Activated naive CD4-positive, alpha-beta T cell treated with anti-CD3 and anti-CD28 coated beads, Interleukin-2, amount 50 U/mL, for 24 hours (primary cell): ENCODE measurements at regions not wholly inside any gene's neighbourhood (a gene's known extent, or its start where the extent isn't known, plus 50 kb on each side); places are given as distances from the start of the nearest gene placed in this dataset.
"Not testable (repeated sequence)": the region's sequence is repeated elsewhere in the genome, so short reads cannot be mapped to it uniquely, and the experiment has no call there.

ENCODE experiments used
- H3K27ac Mint-ChIP-seq: one replicate; pipeline ENCODE4 v1.8.0; 2021; ENCODE audit warnings: mild to moderate bottlenecking, mixed read lengths
- H3K27me3 Mint-ChIP-seq: one replicate; pipeline ENCODE4 v1.8.0; 2021; ENCODE audit warnings: mixed read lengths
- H3K36me3 Mint-ChIP-seq: one replicate; pipeline ENCODE4 v1.8.0; 2021; ENCODE audit warnings: mixed read lengths
- H3K4me1 Mint-ChIP-seq: one replicate; pipeline ENCODE4 v1.8.0; 2021; ENCODE audit warnings: mixed read lengths
- H3K4me3 Mint-ChIP-seq: one replicate; pipeline ENCODE4 v1.8.0; 2021; ENCODE audit warnings: mild to moderate bottlenecking, mixed read lengths
- H3K9me3 Mint-ChIP-seq: one replicate; pipeline ENCODE4 v1.8.0; 2021; ENCODE audit warnings: mixed read lengths

- Mint-ChIP-seq H3K4me3 (no peak overlapping the region), H3K27ac (no peak overlapping the region), H3K9me3 (no peaks in the 10 kb centered on the region), H3K4me1 (no peaks in the 10 kb centered on the region), H3K27me3 (peaks cover 17% of the 10 kb centered on the region), H3K36me3 (no peaks in the 10 kb centered on the region)
These were observed 84.8 kb upstream of the DNAJC10 start for GRCh38 chr2:182631299-182631698.

GRCh38 chr2:182634386-182634785 is 81.7 kb upstream of the DNAJC10 start:
- Mint-ChIP-seq H3K4me3 (no peak overlapping the region), H3K36me3 (no peaks in the 10 kb centered on the region), H3K27ac (no peak overlapping the region), H3K9me3 (no peaks in the 10 kb centered on the region), H3K27me3 (peaks cover 26% of the 10 kb centered on the region), H3K4me1 (no peaks in the 10 kb centered on the region)

GRCh38 chr2:182636699-182637098 is 79.4 kb upstream of the DNAJC10 start:
- Mint-ChIP-seq H3K36me3 (no peaks in the 10 kb centered on the region), H3K4me3 (no peak overlapping the region), H3K4me1 (no peaks in the 10 kb centered on the region), H3K9me3 (no peaks in the 10 kb centered on the region), H3K27ac (no peak overlapping the region), H3K27me3 (peaks cover 18% of the 10 kb centered on the region)

- H3K27me3 Mint-ChIP-seq = peaks cover 11% of the 10 kb centered on the region
- H3K4me1 Mint-ChIP-seq = no peaks in the 10 kb centered on the region
- H3K36me3 Mint-ChIP-seq = no peaks in the 10 kb centered on the region
- no peaks in the 10 kb centered on the region for H3K9me3 Mint-ChIP-seq
- H3K4me3 Mint-ChIP-seq = no peak overlapping the region
- H3K27ac Mint-ChIP-seq = no peak overlapping the region
These were observed 77.4 kb upstream of the DNAJC10 start for GRCh38 chr2:182638667-182639066.

- no peak overlapping the region for H3K4me3 Mint-ChIP-seq
- H3K36me3 Mint-ChIP-seq = no peaks in the 10 kb centered on the region
- H3K27me3 Mint-ChIP-seq = peaks cover 11% of the 10 kb centered on the region
- H3K27ac Mint-ChIP-seq = no peak overlapping the region
- H3K4me1 Mint-ChIP-seq = no peaks in the 10 kb centered on the region
- H3K9me3 Mint-ChIP-seq = no peaks in the 10 kb centered on the region
These were observed 76.1 kb upstream of the DNAJC10 start for GRCh38 chr2:182639971-182640370.

- no peaks in the 10 kb centered on the region for H3K36me3 Mint-ChIP-seq
- no peaks in the 10 kb centered on the region for H3K4me1 Mint-ChIP-seq
- no peak overlapping the region for H3K27ac Mint-ChIP-seq
- peaks cover 2% of the 10 kb centered on the region for H3K27me3 Mint-ChIP-seq
- no peak overlapping the region for H3K4me3 Mint-ChIP-seq
- H3K9me3 Mint-ChIP-seq = no peaks in the 10 kb centered on the region
These were observed 73.7 kb upstream of the DNAJC10 start for GRCh38 chr2:182642328-182642727.

GRCh38 chr2:182646763-182647498 is 69.1 kb upstream of the DNAJC10 start:
- Mint-ChIP-seq H3K4me1 (no peaks in the 10 kb centered on the region), H3K27me3 (no peaks in the 10 kb centered on the region), H3K9me3 (no peaks in the 10 kb centered on the region), H3K36me3 (no peaks in the 10 kb centered on the region), H3K4me3 (no peak overlapping the region), H3K27ac (no peak overlapping the region)

GRCh38 chr2:182647499-182647787 is 68.6 kb upstream of the DNAJC10 start:
- Mint-ChIP-seq H3K27ac (no peak overlapping the region), H3K27me3 (no peaks in the 10 kb centered on the region), H3K4me3 (no peak overlapping the region), H3K4me1 (peaks cover 4% of the 10 kb centered on the region), H3K36me3 (no peaks in the 10 kb centered on the region), H3K9me3 (no peaks in the 10 kb centered on the region)

- H3K9me3 Mint-ChIP-seq = no peaks in the 10 kb centered on the region
- H3K27me3 Mint-ChIP-seq = no peaks in the 10 kb centered on the region
- peaks cover 4% of the 10 kb centered on the region for H3K4me1 Mint-ChIP-seq
- no peaks in the 10 kb centered on the region for H3K36me3 Mint-ChIP-seq
- no peak overlapping the region for H3K27ac Mint-ChIP-seq
- no peak overlapping the region for H3K4me3 Mint-ChIP-seq
These were observed 66.7 kb upstream of the DNAJC10 start for GRCh38 chr2:182649316-182649715.

- H3K27ac Mint-ChIP-seq = no peak overlapping the region
- H3K4me1 Mint-ChIP-seq = peaks cover 4% of the 10 kb centered on the region
- H3K36me3 Mint-ChIP-seq = no peaks in the 10 kb centered on the region
- no peaks in the 10 kb centered on the region for H3K9me3 Mint-ChIP-seq
- H3K27me3 Mint-ChIP-seq = peaks cover 4% of the 10 kb centered on the region
- H3K4me3 Mint-ChIP-seq = no peak overlapping the region
These were observed 65.4 kb upstream of the DNAJC10 start for GRCh38 chr2:182650704-182651103.

GRCh38 chr2:182652326-182652725 is 63.7 kb upstream of the DNAJC10 start:
- H3K9me3 Mint-ChIP-seq = no peaks in the 10 kb centered on the region
- no peak overlapping the region for H3K27ac Mint-ChIP-seq
- H3K36me3 Mint-ChIP-seq = no peaks in the 10 kb centered on the region
- peaks cover 4% of the 10 kb centered on the region for H3K4me1 Mint-ChIP-seq
- peaks cover 8% of the 10 kb centered on the region for H3K27me3 Mint-ChIP-seq
- no peak overlapping the region for H3K4me3 Mint-ChIP-seq

GRCh38 chr2:182655750-182656149 is 60.3 kb upstream of the DNAJC10 start:
- H3K9me3 Mint-ChIP-seq = no peaks in the 10 kb centered on the region
- H3K4me3 Mint-ChIP-seq = no peak overlapping the region
- peaks cover 4% of the 10 kb centered on the region for H3K4me1 Mint-ChIP-seq
- H3K36me3 Mint-ChIP-seq = no peaks in the 10 kb centered on the region
- no peak overlapping the region for H3K27ac Mint-ChIP-seq
- peaks cover 12% of the 10 kb centered on the region for H3K27me3 Mint-ChIP-seq

GRCh38 chr2:182664212-182664611 is 51.8 kb upstream of the DNAJC10 start:
- no peak overlapping the region for H3K4me3 Mint-ChIP-seq
- H3K27ac Mint-ChIP-seq = no peak overlapping the region
- H3K27me3 Mint-ChIP-seq = peaks cover 1% of the 10 kb centered on the region
- H3K4me1 Mint-ChIP-seq = peaks cover 5% of the 10 kb centered on the region
- H3K36me3 Mint-ChIP-seq = no peaks in the 10 kb centered on the region
- no peaks in the 10 kb centered on the region for H3K9me3 Mint-ChIP-seq

GRCh38 chr2:182665500-182665899 is 50.6 kb upstream of the DNAJC10 start:
- not testable (repeated sequence) for H3K4me1 Mint-ChIP-seq, H3K27me3 Mint-ChIP-seq, H3K4me3 Mint-ChIP-seq, H3K27ac Mint-ChIP-seq, H3K9me3 Mint-ChIP-seq, H3K36me3 Mint-ChIP-seq
